GM23338 (cell line): ENCODE measurements at regions not wholly inside any gene's neighbourhood (a gene's known extent, or its start where the extent isn't known, plus 50 kb on each side); places are given as distances from the start of the nearest gene placed in this dataset.

Experiments
- CREB1 ChIP-seq: fragments of 250-450 bp; sonication (Bioruptor Pico); IDR thresholded peaks from 2 replicates; pipeline ENCODE4 v1.5.0; 2020; ENCODE audit warnings: low read depth, mild to moderate bottlenecking, moderate library complexity
- ETS1 ChIP-seq: IDR thresholded peaks from 2 replicates; pipeline ENCODE4 v1.6.1; 2016; ENCODE audit warnings: antibody characterized with exemption
- EZH2 ChIP-seq: fragments of 200-600 bp; sonication (generic); IDR thresholded peaks from one replicate; pipeline ENCODE4 v1.8.0; 2017; ENCODE audit warnings: antibody characterized with exemption, mild to moderate bottlenecking, low read depth; ENCODE audit not compliant: unreplicated experiment
- EZH2phosphoT487 ChIP-seq: fragments of 200-600 bp; sonication (generic); IDR thresholded peaks from one replicate; pipeline ENCODE4 v1.8.1; 2018; ENCODE audit warnings: antibody characterized with exemption; ENCODE audit not compliant: unreplicated experiment
- NANOG ChIP-seq: IDR thresholded peaks from 2 replicates; pipeline ENCODE4 v1.6.1; 2016; ENCODE audit warnings: antibody characterized with exemption, borderline replicate concordance
- POLR2AphosphoS5 ChIP-seq: IDR thresholded peaks from 2 replicates; pipeline ENCODE4 v1.6.1; 2016; ENCODE audit warnings: antibody characterized with exemption, low read depth
- TF ChIP-seq, protein P1 (sequence below), 2 experiments: fragments of 200-600 bp in 1 of 2; sonication (generic) in 1 of 2; conservative IDR thresholded peaks; 2 replicates each; pipeline versions ENCODE4 v1.5.1 to v1.6.1; 2016 to 2017; ENCODE audit warnings: antibody characterized with exemption in 2 of 2, low read depth in 2 of 2, mild to moderate bottlenecking in 2 of 2, moderate library complexity in 1 of 2

- TF ChIP-seq EZH2phosphoT487 = no peak
- TF ChIP-seq, protein P1, sequence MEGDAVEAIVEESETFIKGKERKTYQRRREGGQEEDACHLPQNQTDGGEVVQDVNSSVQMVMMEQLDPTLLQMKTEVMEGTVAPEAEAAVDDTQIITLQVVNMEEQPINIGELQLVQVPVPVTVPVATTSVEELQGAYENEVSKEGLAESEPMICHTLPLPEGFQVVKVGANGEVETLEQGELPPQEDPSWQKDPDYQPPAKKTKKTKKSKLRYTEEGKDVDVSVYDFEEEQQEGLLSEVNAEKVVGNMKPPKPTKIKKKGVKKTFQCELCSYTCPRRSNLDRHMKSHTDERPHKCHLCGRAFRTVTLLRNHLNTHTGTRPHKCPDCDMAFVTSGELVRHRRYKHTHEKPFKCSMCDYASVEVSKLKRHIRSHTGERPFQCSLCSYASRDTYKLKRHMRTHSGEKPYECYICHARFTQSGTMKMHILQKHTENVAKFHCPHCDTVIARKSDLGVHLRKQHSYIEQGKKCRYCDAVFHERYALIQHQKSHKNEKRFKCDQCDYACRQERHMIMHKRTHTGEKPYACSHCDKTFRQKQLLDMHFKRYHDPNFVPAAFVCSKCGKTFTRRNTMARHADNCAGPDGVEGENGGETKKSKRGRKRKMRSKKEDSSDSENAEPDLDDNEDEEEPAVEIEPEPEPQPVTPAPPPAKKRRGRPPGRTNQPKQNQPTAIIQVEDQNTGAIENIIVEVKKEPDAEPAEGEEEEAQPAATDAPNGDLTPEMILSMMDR (conservative IDR thresholded peaks at IDR 0.05; ENCODE audit: low read depth in 2 of 2) = no peak
- no peak for TF ChIP-seq NANOG
- TF ChIP-seq EZH2 = no peak
- no peak for TF ChIP-seq ETS1
- TF ChIP-seq CREB1 (CRISPR knock-in tag) = no peak
- no peak for TF ChIP-seq POLR2AphosphoS5
Measured at GRCh38 chr4:137238456-137239162, 293.7 kb downstream of the PCDH18 start.
